NT2/D1 (cell line): ENCODE measurements at regions not wholly inside any gene's neighbourhood (a gene's known extent, or its start where the extent isn't known, plus 50 kb on each side); places are given as distances from the start of the nearest gene placed in this dataset.

Source experiments
- DNase-seq: peaks from one replicate; pipeline ENCODE4 v3.0.0-alpha.2; 2011; ENCODE audit warnings: low read depth, low spot score
- H3K27me3 ChIP-seq: 2 replicates; pipeline ENCODE4 v1.6.0; 2011; ENCODE audit warnings: mild to moderate bottlenecking; ENCODE audit not compliant: insufficient read length, insufficient read depth
- H3K36me3 ChIP-seq: 2 replicates; pipeline ENCODE4 v1.6.1; 2011; ENCODE audit warnings: mild to moderate bottlenecking, low read length, mixed read lengths; ENCODE audit not compliant: insufficient read depth, insufficient read length
- H3K4me1 ChIP-seq: 2 replicates; pipeline ENCODE4 v1.5.1; 2011; ENCODE audit not compliant: insufficient read depth, insufficient read length
- H3K4me3 ChIP-seq: 2 replicates; pipeline ENCODE4 v1.5.1; 2011; ENCODE audit warnings: low read depth; ENCODE audit not compliant: insufficient read length
- H3K9ac ChIP-seq: 2 replicates; pipeline ENCODE4 v1.6.0; 2011; ENCODE audit warnings: low read depth; ENCODE audit not compliant: insufficient read length
- H3K9me3 ChIP-seq: 2 replicates; pipeline ENCODE4 v1.5.1; 2011; ENCODE audit warnings: mild to moderate bottlenecking, low read length; ENCODE audit not compliant: insufficient read depth
- SUZ12 ChIP-seq: IDR thresholded peaks from 2 replicates; pipeline ENCODE4 v1.6.1; 2011; ENCODE audit not compliant: insufficient read length, insufficient read depth; ENCODE audit errors: extremely low read depth
- YY1 ChIP-seq: IDR thresholded peaks from 2 replicates; pipeline ENCODE4 v1.6.1; 2011; ENCODE audit not compliant: insufficient read length, insufficient read depth
- ZNF274 ChIP-seq: IDR thresholded peaks from 2 replicates; pipeline ENCODE4 v1.6.1; 2011; ENCODE audit warnings: mild to moderate bottlenecking, low read depth, low read length

DNA sequence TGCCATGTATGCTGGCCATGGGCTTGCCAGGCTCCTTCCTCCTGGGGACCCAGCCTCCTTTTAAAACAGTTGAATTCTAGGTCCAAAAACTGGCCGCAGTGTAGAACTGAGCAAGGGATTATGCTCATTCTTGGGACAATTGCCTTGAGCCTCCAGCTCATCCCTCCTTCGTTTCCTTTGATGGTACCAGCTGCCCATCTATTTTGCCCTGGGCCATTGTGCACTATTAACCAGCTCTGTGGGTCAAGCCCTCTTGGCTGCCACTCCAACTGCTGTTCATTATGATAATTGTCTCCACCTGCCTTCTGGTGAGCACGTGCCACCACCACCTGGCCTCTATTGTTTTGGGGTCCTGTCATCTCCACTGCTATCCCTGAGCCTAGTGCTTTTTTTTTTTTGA is 75.8 kb upstream of the SYN2 start:
- Histone ChIP-seq H3K9ac (no peak overlapping the region), H3K9me3 (no peaks in the 10 kb centered on the region), H3K4me1 (peaks cover 3% of the 10 kb centered on the region), H3K36me3 (no peaks in the 10 kb centered on the region), H3K27me3 (no peaks in the 10 kb centered on the region), H3K4me3 (no peak overlapping the region)
- TF ChIP-seq ZNF274 (no peak), SUZ12 (no peak), YY1 (no peak)
- no peak for DNase-seq

GRCh38 chr3:11929531-11929930 is 74.7 kb upstream of the SYN2 start:
- Histone ChIP-seq H3K9me3 (no peaks in the 10 kb centered on the region), H3K9ac (no peak overlapping the region), H3K27me3 (no peaks in the 10 kb centered on the region), H3K4me1 (peaks cover 3% of the 10 kb centered on the region), H3K36me3 (no peaks in the 10 kb centered on the region), H3K4me3 (no peak overlapping the region)
- TF ChIP-seq SUZ12 (no peak), YY1 (no peak), ZNF274 (no peak)
- no peak for DNase-seq

DNA sequence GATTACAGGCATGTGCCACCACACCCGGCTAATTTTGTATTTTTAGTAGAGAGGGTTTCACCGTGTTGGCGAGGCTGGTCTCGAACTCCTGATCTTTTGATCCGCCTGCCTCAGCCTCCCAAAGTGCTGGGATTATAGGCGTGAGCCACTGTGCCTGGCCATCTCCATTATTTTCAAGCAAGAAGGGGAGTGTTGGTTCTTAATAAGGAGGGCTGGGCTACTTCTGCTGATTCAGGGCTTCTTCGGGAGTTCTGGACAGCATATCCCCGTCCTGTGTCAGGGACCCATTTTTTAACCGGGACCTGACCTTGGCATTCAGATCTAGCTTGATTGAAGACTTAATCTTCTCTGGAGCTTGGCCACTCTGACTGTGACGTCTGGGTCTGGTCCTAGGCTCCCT is 74.1 kb upstream of the SYN2 start:
- Histone ChIP-seq H3K9me3 (no peaks in the 10 kb centered on the region), H3K9ac (no peak overlapping the region), H3K4me1 (no peaks in the 10 kb centered on the region), H3K36me3 (no peaks in the 10 kb centered on the region), H3K4me3 (no peak overlapping the region), H3K27me3 (no peaks in the 10 kb centered on the region)
- TF ChIP-seq SUZ12, result no peak
- TF ChIP-seq ZNF274, result no peak
- no peak for TF ChIP-seq YY1
- DNase-seq, result no peak

DNA sequence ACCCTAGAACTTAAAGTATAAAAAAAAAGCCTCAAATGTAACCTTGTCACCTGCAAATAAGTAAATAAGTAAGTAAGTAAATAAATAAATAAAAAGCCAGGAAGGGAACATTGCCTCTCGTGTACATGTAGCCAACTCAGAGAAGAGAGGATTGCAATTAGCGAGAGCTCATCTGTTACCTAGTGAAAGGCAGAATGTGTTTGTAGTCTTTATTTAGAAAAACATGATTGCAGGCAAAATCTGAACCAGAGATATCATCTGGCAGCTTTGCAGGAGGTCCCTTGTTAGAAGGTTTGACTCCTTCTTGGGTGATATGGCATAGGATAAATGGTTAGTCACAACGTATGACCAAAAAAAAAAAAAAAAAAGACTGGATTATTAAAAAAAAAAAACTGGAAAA is 71.6 kb upstream of the SYN2 start:
- TF ChIP-seq YY1 (no peak), SUZ12 (no peak), ZNF274 (no peak)
- no peak overlapping the region for H3K4me3 ChIP-seq
- H3K9ac ChIP-seq, result no peak overlapping the region
- DNase-seq, result no peak
- H3K4me1 ChIP-seq, result peaks cover 3% of the 10 kb centered on the region
- no peaks in the 10 kb centered on the region for H3K27me3 ChIP-seq
- no peaks in the 10 kb centered on the region for H3K36me3 ChIP-seq
- no peaks in the 10 kb centered on the region for H3K9me3 ChIP-seq

- Histone ChIP-seq H3K9me3 (no peaks in the 10 kb centered on the region), H3K9ac (no peak overlapping the region), H3K36me3 (no peaks in the 10 kb centered on the region), H3K4me3 (no peak overlapping the region), H3K4me1 (peaks cover 3% of the 10 kb centered on the region), H3K27me3 (no peaks in the 10 kb centered on the region)
- TF ChIP-seq YY1, result no peak
- no peak for DNase-seq
These were observed 70.7 kb upstream of the SYN2 start for GRCh38 chr3:11933529-11933928.

GRCh38 chr3:11944052-11944673 is 60.0 kb upstream of the SYN2 start:
- TF ChIP-seq ZNF274 (no peak), YY1 (no peak), SUZ12 (no peak)
- no peaks in the 10 kb centered on the region for H3K9me3 ChIP-seq
- H3K27me3 ChIP-seq, result no peaks in the 10 kb centered on the region
- no peak overlapping the region for H3K9ac ChIP-seq
- no peak overlapping the region for H3K4me3 ChIP-seq
- H3K4me1 ChIP-seq, result no peaks in the 10 kb centered on the region
- peak; percentile 62 for DNase-seq
- no peaks in the 10 kb centered on the region for H3K36me3 ChIP-seq

GRCh38 chr3:11948331-11948730 is 55.9 kb upstream of the SYN2 start:
- no peak for DNase-seq
- Histone ChIP-seq H3K4me1 (no peaks in the 10 kb centered on the region), H3K9me3 (no peaks in the 10 kb centered on the region), H3K4me3 (no peak overlapping the region), H3K36me3 (no peaks in the 10 kb centered on the region), H3K27me3 (no peaks in the 10 kb centered on the region), H3K9ac (no peak overlapping the region)
- no peak for TF ChIP-seq SUZ12
- TF ChIP-seq YY1, result no peak
- no peak for TF ChIP-seq ZNF274
